ENCODE measurements at regions not wholly inside any gene's neighbourhood (a gene's known extent, or its start where the extent isn't known, plus 50 kb on each side); places are given as distances from the start of the nearest gene placed in this dataset.

- DNase-seq: no peak
Measured at GRCh38 chr10:35758076-35758475, 116.0 kb upstream of the FZD8 start.

DNA sequence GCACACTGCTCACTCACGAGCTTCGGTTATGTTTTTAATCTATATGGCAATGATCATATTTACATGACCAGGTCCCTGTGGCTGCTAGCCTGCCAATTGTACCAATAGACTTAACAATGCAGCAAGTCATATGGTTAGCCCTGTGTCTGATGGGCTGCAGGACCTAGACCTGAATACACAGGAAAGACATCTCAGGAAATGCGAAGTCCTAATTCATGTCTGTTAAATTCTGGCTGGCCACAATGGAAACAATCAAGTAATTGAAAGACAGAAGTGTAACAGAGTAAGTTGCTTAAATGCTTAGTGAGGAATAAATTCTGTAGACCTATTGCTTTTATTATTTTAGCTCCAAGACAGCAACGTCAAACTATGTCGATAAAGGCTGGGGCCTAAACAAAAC lies 112.4 kb upstream of the FZD8 start:
- no peak for DNase-seq

DNA sequence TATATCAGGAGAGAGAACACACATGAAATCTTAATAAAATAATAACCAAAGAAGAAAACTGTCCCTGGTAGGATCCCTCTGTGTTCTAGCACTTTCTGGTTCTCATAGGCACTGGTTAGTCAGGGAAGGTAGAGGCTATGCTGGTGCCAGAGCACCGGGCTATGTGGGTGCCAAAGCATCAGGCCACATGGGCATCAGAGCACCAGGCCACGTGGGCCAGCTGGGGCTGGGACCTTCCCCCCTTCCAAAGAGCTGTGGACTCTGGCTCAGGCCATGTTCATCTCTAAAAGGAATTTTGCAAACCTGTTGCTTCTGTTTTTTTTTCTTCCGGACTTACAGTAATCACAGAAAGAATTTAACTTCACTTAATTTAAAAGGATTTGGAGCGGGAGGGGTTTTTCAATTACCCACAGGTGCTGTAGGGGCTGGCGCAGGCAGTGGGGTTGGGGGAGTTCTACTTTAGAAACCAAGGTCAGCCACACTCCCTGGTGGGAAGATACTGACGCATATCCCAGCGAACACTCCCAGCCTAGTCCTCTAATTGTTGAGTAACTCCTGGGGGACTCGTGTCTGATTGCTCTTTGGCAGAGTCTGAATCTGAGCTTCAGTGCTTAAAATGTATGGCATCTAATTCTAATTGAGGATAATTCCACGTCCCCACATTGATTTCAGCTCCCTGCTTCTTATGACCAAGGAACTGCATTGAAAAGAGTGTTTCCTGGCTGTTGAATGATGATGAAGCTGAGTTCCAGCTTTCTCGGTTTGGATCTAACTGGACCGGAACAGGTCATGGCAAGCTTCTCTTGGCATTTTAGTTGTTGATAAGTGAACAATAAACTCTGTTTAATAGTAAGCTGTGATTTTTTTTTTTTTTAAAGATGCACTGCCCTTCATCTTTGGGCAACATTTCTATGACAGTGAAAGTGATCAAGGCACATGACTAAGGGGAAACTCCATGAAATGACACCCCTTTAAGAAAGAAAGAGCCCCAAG lies 110.7 kb upstream of the FZD8 start:
- DNase-seq: no peak

DNA sequence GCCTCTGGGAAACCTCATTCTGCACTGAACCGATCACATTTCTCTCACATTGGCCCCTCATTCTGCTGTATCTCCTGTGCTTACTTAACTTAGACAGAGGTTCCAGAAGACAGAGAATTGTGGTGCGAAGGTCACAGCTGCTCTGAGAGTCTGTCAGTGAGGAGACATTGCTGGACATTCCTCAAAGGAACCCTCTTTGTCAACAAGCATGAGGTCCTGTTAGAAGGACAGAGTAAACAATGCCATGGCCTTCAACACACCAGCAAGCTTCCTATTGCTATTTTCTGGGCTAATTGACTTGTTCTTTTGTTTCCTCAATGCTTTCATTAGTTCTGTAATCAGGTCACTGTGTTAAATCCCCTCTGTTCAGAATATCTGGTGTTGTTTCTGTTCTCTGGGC lies 109.3 kb upstream of the FZD8 start:
- DNase-seq: no peak

- no peak for DNase-seq
Measured at GRCh38 chr10:35749230-35749629, 107.1 kb upstream of the FZD8 start.

GRCh38 chr10:35745617-35746403 lies 103.7 kb upstream of the FZD8 start:
- no peak for DNase-seq

- DNase-seq: no peak
Measured at GRCh38 chr10:35743851-35744250, 101.8 kb upstream of the FZD8 start.

GRCh38 chr10:35743351-35743750 lies 101.3 kb upstream of the FZD8 start:
- no peak for DNase-seq

GRCh38 chr10:35739998-35740397 lies 97.9 kb upstream of the FZD8 start:
- no peak for DNase-seq

- no peak for DNase-seq
Measured at GRCh38 chr10:35735412-35735811, 93.3 kb upstream of the FZD8 start.

- DNase-seq: no peak
Measured at GRCh38 chr10:35731828-35732227, 89.7 kb upstream of the FZD8 start.

- no peak for DNase-seq
Measured at GRCh38 chr10:35728341-35728740, 86.2 kb upstream of the FZD8 start.

DNA sequence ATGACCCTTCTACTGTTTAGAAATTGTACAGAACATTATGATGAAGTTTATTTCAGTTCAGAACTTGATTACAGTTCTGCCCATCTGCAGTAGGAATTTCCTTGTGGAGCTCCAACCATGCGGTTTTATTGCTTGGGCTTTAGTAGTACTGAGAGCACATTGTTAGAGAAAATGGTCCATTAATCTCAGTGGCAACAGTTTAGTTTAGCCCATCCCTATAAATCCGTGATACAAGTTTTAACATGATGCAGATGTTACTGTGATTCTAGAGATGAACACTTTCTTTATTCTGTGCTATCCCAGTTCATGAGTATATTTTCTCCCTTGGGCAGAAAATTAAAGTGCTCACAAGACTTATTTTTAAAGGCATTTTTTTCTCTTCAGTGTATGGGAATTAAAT lies 84.8 kb upstream of the FZD8 start:
- DNase-seq: no peak

- no peak for DNase-seq
Measured at GRCh38 chr10:35723992-35724391, 81.9 kb upstream of the FZD8 start.

- DNase-seq: no peak
Measured at GRCh38 chr10:35723059-35723458, 81.0 kb upstream of the FZD8 start.

- DNase-seq: no peak
Measured at GRCh38 chr10:35722636-35723035, 80.5 kb upstream of the FZD8 start.

GRCh38 chr10:35722226-35722625 lies 80.1 kb upstream of the FZD8 start:
- DNase-seq: no peak

DNA sequence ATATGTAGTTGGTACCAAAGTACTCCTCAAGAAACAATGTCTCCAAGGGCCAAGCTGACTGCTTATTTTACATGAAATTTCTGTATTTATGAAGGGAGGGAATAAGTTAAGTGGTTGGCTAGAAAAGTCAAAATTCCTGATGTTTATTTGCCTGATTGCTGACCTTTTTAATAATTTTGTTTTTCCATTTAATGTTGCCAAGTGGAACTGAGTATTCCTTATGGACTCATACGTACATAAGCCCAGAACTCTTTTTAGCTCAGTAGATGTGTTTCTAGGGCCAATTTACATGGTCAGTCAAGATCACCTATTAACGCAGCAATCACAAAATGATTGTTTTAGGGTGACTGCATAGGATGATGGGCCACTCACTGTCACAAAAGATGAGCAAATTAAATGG lies 78.3 kb upstream of the FZD8 start:
- DNase-seq: no peak

DNA sequence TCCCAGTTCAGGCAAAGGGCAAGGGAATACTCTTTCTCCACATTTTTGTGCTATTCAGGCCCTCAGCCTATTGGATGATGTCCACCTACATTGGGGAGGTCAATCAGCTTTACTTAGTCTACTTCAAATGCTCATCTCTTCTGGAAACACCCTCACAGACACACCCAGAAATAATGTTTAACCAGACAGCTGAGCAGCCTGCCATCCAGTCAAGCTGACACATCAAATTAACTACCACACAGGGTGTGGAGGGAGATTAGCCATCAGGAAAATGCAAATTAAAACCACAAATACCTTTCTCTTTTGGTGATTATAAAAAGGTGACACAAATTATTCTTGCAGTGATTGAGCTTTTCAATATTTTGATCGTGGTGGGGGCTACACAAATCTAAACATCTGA lies 74.7 kb upstream of the FZD8 start:
- DNase-seq: no peak

DNA sequence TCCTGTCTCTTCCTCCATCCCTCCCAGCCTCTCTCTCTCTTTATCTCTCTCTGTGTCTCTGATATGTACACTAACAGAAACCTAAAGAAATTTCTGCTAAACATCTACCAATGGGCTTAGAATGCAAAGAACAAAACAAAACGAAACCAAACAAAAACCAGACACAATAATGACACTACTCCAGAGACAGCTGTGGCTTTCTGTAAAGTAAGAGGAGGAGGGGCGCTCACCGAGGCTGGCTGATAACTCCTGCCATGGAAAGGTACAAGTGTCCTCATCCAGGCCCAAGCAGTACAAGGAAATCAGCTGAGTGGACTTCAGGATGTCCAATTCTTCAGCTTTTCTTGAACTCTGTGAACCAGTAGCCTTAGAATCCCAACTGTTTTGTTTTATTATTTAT lies 70.4 kb upstream of the FZD8 start:
- no peak for DNase-seq

GRCh38 chr10:35711615-35712411 lies 69.7 kb upstream of the FZD8 start:
- no peak for DNase-seq

GRCh38 chr10:35707642-35708425 lies 65.7 kb upstream of the FZD8 start:
- no peak for DNase-seq
